ENCODE measurements at regions not wholly inside any gene's neighbourhood (a gene's known extent, or its start where the extent isn't known, plus 50 kb on each side); places are given as distances from the start of the nearest gene placed in this dataset.

DNA sequence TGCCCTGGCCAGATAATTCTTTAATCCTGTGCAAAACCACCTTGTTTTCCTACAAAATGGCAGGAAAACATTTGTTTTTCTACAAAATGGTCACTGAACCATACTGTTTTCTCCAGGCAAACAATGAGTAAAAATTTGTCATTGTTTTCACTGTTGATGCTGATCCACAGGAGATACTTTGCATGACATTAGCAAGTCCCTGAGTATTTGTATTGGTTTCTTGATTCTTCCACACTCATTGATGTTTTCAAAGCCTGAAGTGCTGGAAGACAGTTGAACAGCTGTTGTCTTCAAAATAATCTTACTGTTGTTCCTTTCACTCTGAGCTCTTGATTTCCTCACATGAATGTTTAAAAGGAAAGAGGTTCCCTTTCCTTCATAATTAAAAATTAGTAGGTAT is 123.1 kb upstream of the HTR2A start:
- peaks cover 2% of the 10 kb centered on the region for H3K4me1 Mint-ChIP-seq (ENCODE audit: low read depth, unreplicated experiment)
- H3K4me1 ChIP-seq (ENCODE audit: insufficient read depth, low read length): no peaks in the 10 kb centered on the region
- FAIRE-seq (no peak), DNase-seq (ENCODE audit: low read depth) (no peak)
- H3K9me3 ChIP-seq (ENCODE audit: insufficient read depth, low read depth, low read length): no peaks in the 10 kb centered on the region
- H3K27ac ChIP-seq (ENCODE audit: low read depth, low read length): no peak overlapping the region
- no peak overlapping the region for H3K9ac ChIP-seq (ENCODE audit: low read length)
- peaks cover 7% of the 10 kb centered on the region for H3K9me3 Mint-ChIP-seq (ENCODE audit: unreplicated experiment)
- H3K27me3 Mint-ChIP-seq (ENCODE audit: low read depth, unreplicated experiment): no peaks in the 10 kb centered on the region
- H3K4me2 ChIP-seq (ENCODE audit: low read length): no peak overlapping the region
- no peak overlapping the region for H2AFZ ChIP-seq (ENCODE audit: low read depth, low read length)
- no peaks in the 10 kb centered on the region for H3K79me2 ChIP-seq (ENCODE audit: insufficient read depth, low read length)
- no peaks in the 10 kb centered on the region for H3K36me3 ChIP-seq (ENCODE audit: insufficient read depth, low read length)
- H3K27ac Mint-ChIP-seq (ENCODE audit: unreplicated experiment): no peak overlapping the region
- no peaks in the 10 kb centered on the region for H4K20me1 ChIP-seq (ENCODE audit: insufficient read depth, low read length)
- no peaks in the 10 kb centered on the region for H3K27me3 ChIP-seq (ENCODE audit: insufficient read depth, low read length)
- no peak for TF ChIP-seq EZH2 (IDR thresholded peaks at IDR 0.05; ENCODE audit: insufficient read depth, low read length)
- TF ChIP-seq, protein P1, sequence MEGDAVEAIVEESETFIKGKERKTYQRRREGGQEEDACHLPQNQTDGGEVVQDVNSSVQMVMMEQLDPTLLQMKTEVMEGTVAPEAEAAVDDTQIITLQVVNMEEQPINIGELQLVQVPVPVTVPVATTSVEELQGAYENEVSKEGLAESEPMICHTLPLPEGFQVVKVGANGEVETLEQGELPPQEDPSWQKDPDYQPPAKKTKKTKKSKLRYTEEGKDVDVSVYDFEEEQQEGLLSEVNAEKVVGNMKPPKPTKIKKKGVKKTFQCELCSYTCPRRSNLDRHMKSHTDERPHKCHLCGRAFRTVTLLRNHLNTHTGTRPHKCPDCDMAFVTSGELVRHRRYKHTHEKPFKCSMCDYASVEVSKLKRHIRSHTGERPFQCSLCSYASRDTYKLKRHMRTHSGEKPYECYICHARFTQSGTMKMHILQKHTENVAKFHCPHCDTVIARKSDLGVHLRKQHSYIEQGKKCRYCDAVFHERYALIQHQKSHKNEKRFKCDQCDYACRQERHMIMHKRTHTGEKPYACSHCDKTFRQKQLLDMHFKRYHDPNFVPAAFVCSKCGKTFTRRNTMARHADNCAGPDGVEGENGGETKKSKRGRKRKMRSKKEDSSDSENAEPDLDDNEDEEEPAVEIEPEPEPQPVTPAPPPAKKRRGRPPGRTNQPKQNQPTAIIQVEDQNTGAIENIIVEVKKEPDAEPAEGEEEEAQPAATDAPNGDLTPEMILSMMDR (IDR thresholded peaks at IDR 0.05; ENCODE audit: insufficient read depth, low read depth, low read length): no peak
- H3K4me3 ChIP-seq (ENCODE audit: insufficient read depth, low read depth, low read length): no peak overlapping the region
- no peak overlapping the region for H3K4me3 Mint-ChIP-seq (ENCODE audit: unreplicated experiment)
- peaks cover 1% of the 10 kb centered on the region for H3K36me3 Mint-ChIP-seq (ENCODE audit: low read depth, unreplicated experiment)

DNA sequence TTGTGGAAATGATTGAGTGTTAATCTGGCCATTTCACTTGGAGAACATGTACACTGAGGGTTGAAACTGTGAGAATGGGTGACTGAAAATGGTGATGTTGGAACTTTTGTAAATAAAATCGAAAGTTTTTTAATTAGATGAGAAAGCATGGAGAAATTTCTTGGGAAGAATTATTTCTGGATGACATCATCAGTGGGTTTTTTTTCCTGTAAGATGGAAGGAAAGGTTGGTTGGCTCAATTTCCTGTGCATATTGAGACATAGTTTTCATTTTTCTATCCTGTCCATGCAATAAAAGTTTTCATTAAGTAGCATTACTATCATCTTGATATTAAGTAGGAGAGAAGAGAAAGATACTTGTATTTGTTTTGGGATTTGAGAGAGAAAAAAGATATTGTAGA is 120.6 kb upstream of the HTR2A start:
- DNase-seq (ENCODE audit: low read depth) (no peak), FAIRE-seq (no peak)
- Histone ChIP-seq H2AFZ (ENCODE audit: low read depth, low read length) (no peak overlapping the region), H3K4me3 (ENCODE audit: insufficient read depth, low read depth, low read length) (no peak overlapping the region), H3K4me2 (ENCODE audit: low read length) (no peak overlapping the region), H3K79me2 (ENCODE audit: insufficient read depth, low read length) (no peaks in the 10 kb centered on the region), H3K36me3 (ENCODE audit: insufficient read depth, low read length) (no peaks in the 10 kb centered on the region), H3K9me3 (ENCODE audit: insufficient read depth, low read depth, low read length) (no peaks in the 10 kb centered on the region), H3K27me3 (ENCODE audit: insufficient read depth, low read length) (no peaks in the 10 kb centered on the region), H4K20me1 (ENCODE audit: insufficient read depth, low read length) (no peaks in the 10 kb centered on the region), H3K4me1 (ENCODE audit: insufficient read depth, low read length) (no peaks in the 10 kb centered on the region), H3K9ac (ENCODE audit: low read length) (no peak overlapping the region), H3K27ac (ENCODE audit: low read depth, low read length) (no peak overlapping the region)
- H3K4me3 Mint-ChIP-seq (ENCODE audit: unreplicated experiment): no peak overlapping the region
- peaks cover 2% of the 10 kb centered on the region for H3K4me1 Mint-ChIP-seq (ENCODE audit: low read depth, unreplicated experiment)
- TF ChIP-seq EZH2 (IDR thresholded peaks at IDR 0.05; ENCODE audit: insufficient read depth, low read length): no peak
- TF ChIP-seq, protein P1 (IDR thresholded peaks at IDR 0.05; ENCODE audit: insufficient read depth, low read depth, low read length): no peak
- peaks cover 7% of the 10 kb centered on the region for H3K9me3 Mint-ChIP-seq (ENCODE audit: unreplicated experiment)
- no peak overlapping the region for H3K27ac Mint-ChIP-seq (ENCODE audit: unreplicated experiment)
- H3K27me3 Mint-ChIP-seq (ENCODE audit: low read depth, unreplicated experiment): no peaks in the 10 kb centered on the region
- H3K36me3 Mint-ChIP-seq (ENCODE audit: low read depth, unreplicated experiment): peaks cover 1% of the 10 kb centered on the region

- H3K4me1 Mint-ChIP-seq (ENCODE audit: low read depth, unreplicated experiment): peaks cover 10% of the 10 kb centered on the region
- no peak overlapping the region for H3K4me3 Mint-ChIP-seq (ENCODE audit: unreplicated experiment)
- H3K27me3 Mint-ChIP-seq (ENCODE audit: low read depth, unreplicated experiment): no peaks in the 10 kb centered on the region
- Histone ChIP-seq H3K4me1 (ENCODE audit: insufficient read depth, low read length) (no peaks in the 10 kb centered on the region), H3K36me3 (ENCODE audit: insufficient read depth, low read length) (no peaks in the 10 kb centered on the region), H3K9ac (ENCODE audit: low read length) (no peak overlapping the region), H3K9me3 (ENCODE audit: insufficient read depth, low read depth, low read length) (no peaks in the 10 kb centered on the region), H4K20me1 (ENCODE audit: insufficient read depth, low read length) (no peaks in the 10 kb centered on the region), H3K27ac (ENCODE audit: low read depth, low read length) (no peak overlapping the region), H2AFZ (ENCODE audit: low read depth, low read length) (no peak overlapping the region), H3K27me3 (ENCODE audit: insufficient read depth, low read length) (no peaks in the 10 kb centered on the region), H3K79me2 (ENCODE audit: insufficient read depth, low read length) (no peaks in the 10 kb centered on the region), H3K4me3 (ENCODE audit: insufficient read depth, low read depth, low read length) (no peak overlapping the region), H3K4me2 (ENCODE audit: low read length) (no peak overlapping the region)
- no peak for FAIRE-seq
- no peaks in the 10 kb centered on the region for H3K9me3 Mint-ChIP-seq (ENCODE audit: unreplicated experiment)
- no peak for DNase-seq (ENCODE audit: low read depth)
- H3K36me3 Mint-ChIP-seq (ENCODE audit: low read depth, unreplicated experiment): no peaks in the 10 kb centered on the region
- no peak for TF ChIP-seq EZH2 (IDR thresholded peaks at IDR 0.05; ENCODE audit: insufficient read depth, low read length)
- TF ChIP-seq, protein P1 (IDR thresholded peaks at IDR 0.05; ENCODE audit: insufficient read depth, low read depth, low read length): no peak
- no peak overlapping the region for H3K27ac Mint-ChIP-seq (ENCODE audit: unreplicated experiment)
These were observed 111.5 kb upstream of the HTR2A start for GRCh38 chr13:47008318-47008717.

All from astrocyte (in vitro differentiated cells and primary cell).